HG03108 (cell line): ENCODE measurements at regions not wholly inside any gene's neighbourhood (a gene's known extent, or its start where the extent isn't known, plus 50 kb on each side); places are given as distances from the start of the nearest gene placed in this dataset.

Experiments used
- ATAC-seq: cut with Tn5 transposase; IDR thresholded peaks from one replicate; pipeline ENCODE4 v1.9.1; 2021; ENCODE audit warnings: moderate library complexity; ENCODE audit not compliant: unreplicated experiment

DNA sequence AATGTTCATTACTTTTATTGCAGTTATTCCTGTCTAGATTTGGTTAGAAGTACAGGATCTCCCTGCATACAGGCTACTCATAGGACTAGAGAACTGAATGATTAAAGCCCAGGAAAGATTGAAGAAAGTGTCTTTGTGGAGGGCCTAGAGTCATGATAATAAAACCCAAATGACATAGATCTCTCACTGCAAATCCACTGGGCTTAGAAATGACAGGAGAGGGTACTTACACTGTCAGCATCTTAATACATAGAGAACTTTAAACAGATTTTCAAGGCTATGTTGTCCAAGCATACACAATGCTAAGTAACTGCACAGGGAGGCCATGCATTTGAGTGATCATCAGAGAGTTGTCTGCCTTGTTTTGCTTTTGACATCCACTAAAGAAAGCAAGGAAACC is 383.8 kb upstream of the MAP3K7 start:
- ATAC-seq = no peak

DNA sequence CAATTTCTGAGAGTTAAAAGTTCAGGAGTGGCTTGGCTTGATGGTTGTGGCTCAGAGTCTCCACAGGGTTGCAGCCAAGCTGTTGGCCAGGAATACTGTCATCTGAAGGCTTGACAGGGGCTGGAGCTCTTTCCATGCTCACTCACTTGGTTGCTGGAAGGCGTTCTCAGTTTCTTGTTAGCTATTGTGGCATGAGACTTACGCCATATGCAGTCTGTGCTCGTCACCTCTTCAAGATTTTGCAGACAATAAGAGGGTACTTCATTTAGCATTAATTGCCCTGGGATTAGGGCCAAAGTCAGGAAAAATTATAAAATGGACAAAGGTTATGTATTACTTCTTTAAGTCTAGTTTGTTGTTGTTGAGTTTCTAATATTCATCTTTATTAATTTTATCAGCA is 380.6 kb upstream of the MAP3K7 start:
- ATAC-seq = no peak

DNA sequence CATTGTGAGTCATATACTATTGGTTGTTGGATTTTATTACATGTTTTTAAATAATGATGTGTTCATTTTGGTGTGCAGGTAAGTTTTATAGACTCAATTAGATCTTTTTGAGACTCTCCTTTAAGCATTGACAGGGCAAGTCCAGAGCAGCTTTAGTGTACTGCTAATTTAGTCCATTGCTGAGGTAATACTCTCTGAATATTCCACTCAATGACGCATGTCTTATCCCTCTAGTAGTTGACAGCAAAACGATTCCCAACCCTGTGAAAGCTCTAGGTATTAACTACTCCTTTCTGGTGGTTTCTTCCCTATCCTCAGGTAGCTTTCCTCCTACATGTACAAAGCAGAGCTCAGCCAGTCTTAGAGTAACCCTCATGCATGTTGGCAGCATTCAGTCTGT is 373.5 kb upstream of the MAP3K7 start:
- no peak for ATAC-seq

DNA sequence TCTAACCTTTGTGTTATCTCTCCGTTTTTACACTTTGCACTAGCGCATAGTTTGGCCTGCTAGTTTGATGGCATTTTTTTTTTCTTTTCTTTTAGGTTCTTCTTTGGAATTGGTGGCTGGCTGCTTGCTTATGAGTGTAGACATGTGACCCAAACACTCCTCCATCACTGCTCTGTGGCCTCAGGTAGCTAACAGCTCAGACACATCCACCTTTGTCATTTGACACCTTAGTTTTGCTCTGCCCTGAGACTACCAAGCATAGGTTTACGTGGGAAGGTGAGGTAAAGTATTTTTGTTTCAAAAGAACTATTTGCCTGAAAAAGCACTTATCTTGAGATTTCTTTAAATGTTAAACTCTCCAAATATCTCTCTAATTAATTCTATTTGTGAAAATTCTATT is 368.4 kb upstream of the MAP3K7 start:
- no peak for ATAC-seq

DNA sequence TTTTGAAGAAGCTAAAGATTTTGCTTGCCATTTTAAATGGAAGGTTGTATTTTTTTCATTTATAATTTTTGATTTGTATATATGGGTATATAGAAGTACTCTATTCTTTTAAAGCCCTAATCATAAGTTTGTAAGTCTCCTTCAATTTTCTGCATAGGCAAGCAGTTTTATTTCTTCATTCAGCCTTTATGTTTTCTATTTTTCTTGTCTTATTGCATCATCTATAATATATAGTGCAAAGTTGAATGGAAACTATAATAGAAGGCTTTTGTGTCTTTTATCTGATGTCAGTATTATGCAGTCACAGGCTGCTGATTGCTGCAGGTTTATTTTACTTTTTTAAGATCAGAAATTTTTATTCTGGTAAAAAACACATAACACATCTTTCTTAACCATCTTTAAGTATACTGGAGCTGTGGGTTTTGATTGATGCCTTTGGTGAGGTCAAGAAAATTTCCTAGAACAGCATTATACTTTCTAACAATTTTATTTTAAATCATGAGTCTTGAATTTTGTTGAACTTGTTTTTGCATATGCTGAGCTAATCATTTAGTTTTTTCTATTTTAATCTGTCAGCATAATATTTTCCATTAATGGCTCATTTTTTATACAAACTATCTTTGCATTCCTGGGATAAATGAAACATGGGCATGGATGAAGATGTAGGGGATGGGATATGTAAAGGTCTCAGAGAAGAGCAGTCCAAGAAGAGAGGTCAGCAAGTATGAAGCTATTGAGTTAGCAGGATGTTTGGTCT is 366.7 kb upstream of the MAP3K7 start:
- ATAC-seq = no peak

DNA sequence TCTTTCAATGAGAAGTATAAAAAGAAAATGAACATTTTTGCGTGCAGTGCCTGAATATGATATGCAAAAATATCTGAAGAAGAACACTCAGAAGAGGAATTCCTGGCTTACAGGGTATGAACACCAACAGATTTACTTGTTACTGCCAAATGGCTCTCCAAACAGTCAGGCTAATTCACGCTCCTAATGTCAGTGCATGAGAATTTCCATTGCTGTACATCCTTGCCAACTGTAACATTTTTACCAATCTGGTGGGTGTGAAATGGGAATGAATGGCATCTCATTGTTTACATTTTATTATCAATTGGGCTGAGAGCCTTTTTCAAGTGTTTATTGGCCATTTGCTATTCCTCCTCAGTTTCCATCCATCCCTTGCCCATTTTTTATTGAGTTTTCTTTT is 365.3 kb upstream of the MAP3K7 start:
- ATAC-seq = no peak

DNA sequence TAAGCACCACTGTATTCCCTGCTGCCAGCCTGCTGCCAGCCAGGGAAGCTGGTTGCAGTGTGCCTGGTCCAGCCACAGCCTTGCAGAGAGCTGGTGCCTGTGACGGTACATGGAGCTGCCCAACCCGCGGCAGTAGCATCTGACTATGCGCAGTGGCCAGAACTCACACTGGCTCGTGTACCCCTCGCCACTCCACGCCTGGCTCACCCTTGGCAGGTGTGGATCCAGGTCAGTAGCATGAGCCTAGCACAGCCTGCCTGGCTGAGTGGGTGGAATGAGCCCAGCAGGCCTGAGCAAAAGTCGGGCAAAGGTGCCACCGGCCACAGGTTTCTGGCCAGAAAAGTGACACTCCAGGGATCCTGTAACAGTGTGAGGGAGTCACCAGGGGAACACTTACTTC is 361.7 kb upstream of the MAP3K7 start:
- ATAC-seq = no peak

DNA sequence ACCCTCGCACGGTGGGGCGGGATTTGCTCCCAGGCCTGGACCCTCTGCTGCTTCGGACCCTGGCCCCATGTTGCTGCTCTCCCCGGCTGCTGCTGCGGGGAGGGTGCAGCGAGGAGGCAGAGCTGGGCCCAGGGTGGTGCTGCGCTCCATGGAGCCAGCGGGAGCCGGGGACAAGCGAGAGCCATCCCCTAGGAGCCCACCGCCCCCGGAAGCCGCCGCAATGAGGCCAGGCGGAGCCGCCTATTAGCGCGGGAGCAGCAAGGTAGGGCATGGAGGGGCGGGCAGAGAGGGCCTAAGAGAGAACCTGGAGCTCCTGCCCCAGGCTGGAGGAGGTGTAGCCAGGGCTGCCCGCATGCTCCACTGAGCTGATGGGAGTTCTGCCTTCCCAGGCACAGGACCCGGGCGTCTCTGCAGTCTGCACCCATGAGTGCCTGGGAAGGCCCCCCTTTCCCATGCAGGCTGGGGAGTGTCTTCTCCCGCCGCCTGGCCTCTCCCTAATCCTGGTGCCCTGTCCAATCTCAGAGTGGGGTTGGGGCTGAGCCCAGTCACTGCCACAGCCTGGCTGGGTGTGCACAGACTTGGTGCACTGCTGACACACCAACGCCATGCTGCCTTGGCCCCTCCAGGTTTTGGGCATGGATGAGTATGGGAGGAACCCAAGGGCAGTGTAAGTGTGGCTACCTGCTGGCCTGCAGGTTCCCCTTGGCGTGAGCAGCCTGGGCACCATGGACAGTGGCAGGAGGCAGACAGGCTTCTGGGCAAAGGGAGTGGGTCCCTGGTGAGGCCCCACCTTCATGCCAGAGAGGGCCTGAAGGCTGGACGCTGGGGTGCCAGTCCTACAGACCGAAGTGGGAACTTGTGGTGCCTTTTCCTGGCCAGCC is 360.6 kb upstream of the MAP3K7 start:
- ATAC-seq = no peak

DNA sequence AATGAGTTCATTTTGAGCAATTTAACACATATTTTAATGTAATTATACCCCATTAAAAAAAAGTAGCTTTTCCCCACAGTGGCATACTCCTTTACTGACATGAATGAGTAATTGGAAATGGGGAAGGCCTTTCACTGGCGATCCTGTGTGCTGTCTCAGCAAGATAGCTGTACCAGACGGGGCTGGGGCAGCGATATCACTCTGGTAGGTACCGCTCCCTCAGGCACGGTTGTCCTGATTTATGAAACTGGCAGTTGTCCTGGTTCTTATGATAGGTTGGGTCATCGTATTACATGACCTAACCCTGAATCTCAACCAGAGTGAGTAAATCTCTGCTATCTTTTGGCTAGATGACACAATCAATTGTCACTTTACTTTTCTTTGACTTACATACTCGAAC is 355.0 kb upstream of the MAP3K7 start:
- ATAC-seq = no peak

DNA sequence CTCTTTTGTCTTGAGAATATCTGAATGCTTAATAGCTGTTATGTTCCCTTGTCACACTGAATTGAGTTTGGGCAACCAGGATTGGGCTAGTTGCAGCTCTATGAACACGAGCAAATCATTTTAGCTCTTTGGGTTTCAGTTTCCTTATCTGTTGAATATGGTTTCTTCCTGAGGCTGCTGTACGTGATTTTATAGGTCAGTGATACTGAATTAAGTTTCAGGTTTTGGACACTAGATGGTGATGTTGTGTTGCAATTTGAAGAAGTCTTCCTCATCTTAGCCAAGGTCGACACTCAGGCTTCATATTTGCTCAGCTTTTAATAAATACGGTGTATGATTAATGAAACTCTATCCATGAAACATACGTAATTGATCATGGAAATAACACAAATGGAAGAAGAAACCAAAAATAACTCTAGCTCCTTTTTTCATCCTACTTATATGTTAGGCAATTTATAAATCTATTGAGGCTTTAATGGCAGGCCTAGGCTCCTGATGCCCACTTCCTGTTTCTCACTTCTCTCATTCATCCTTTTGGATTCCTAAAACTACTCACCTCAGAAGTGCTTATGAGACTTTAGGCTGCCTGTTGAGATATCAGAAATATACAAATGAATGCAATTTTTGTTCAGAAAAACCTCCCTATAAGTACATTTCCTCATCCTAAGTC is 354.1 kb upstream of the MAP3K7 start:
- ATAC-seq = peak; percentile 97

DNA sequence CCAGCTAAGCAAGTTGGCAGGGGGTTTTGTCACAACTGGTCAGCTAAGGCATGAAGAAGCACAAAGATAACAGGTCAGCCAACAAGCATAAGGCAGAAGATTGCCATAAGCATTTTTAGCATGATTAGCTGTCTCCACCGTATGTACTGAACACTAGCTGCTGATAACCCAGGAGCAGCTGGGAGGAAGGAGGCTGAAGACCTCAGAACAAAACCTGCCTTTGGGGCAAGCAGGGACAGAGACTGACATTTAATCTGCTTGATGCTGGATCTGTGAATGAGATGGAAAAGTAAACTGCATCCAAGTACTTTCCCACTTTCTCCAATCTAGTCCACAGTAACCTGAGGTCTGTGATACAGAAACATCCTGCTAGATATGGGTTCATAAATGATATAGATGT is 353.0 kb upstream of the MAP3K7 start:
- ATAC-seq = no peak

DNA sequence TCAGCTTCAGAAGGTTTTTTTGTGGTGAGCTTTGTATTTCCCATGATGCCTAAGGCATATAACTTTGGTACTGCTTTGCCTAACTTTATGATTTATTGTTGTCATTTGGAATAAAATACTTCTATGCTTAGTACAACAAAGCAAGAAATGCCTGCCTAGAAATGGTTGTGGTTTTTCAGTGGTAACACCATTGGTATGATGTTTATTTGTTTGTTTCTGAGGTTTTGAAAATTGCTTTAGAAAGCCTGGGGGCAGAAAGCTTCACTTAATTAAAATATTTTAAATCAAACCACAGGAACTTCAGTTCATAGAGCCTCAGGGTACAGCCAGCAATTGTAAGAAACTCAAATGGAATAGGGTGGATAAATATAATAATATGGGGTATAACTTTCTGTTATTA is 351.2 kb upstream of the MAP3K7 start:
- no peak for ATAC-seq

DNA sequence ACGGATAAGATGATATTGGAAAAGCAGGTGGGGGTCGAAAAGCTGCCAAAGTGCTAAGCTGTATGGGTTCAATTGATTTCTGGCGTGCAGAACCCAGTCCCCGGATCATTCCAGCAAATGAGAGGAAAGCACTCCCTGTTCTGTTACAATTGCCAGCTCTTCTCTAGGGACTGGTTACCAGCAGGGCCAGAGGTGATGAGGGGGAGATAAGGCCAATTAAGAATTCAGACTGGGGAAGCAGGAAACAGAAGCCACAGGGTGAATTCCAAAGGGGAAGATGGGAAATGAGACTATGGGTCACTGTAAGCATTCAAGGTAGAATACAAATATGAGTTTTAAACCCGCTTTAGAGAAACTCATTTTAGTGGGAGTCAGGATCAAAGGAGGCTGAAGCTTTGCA is 349.4 kb upstream of the MAP3K7 start:
- ATAC-seq = no peak

DNA sequence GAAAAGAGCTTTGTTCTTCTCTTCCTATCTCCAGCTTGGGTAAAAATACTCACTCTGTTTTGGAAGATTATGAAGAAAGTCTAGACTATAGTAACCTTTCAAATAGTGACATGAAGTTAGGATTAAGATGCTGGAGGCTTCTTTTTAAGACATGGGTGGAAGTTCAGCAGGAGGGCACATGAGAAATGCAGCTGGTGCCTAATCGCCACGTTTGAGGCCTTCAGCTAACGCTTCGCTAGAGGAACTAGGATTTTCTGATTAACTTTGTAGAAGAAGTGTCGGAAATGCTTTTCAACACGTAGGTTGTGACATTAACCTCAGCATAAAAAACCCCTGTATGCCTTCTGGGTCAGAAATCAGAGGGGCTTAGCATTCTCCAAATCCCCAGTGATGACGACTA is 348.1 kb upstream of the MAP3K7 start:
- no peak for ATAC-seq

DNA sequence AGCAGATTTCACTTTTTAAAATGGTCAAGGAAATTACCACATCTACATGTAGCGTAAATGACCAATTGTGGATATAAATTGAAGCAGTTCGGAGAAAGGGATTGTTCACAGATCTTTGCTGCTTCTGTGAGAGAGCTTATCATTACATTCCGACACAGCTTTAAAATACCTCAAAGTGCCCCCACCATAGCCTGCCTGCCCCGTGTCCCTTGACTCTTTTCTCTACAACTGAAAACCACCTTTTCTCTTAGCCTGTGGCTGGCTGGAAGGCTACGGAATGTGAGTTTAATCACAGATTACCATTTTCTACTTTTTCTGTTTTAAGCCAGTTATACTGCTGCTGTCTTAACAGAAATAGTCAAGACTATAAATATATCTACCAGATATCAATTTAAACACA is 347.2 kb upstream of the MAP3K7 start:
- ATAC-seq = no peak

DNA sequence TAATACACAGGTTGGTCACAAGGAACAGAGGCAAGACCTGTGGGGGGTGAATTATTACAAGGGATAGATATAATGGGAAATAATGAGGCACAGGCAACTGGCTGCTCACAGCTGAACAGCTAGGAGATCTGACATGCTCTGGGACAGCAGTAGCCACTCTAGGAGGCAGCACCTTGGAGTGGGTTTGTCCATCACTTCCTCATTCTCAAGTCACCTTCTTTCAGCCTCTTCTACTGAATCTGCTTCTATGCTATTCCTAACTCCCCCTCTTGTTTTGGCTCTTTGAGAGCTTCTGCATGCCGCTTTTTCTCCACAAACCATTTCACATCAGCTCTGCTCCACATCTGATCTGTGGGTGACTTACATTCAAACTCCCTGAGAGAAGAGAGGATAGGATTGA is 345.5 kb upstream of the MAP3K7 start:
- ATAC-seq = no peak

DNA sequence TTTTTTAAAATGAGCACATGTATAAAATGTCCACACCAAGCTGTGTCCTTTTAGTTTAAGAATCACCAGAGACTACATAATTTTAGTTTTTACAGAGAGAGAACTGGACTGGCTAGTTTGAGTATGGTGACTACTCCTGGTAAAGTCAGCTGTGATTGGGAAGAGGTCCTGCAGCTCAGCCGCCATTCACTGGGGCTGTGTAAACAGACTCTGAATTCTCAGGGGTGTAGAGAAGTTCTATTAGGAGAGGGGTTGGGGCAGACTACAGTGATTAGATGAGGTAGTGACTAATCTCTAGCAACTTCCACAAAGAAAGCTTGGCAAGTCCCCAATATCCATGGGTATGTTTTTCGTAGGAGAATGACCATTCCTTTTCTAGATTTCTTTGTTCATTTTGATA is 341.2 kb upstream of the MAP3K7 start:
- no peak for ATAC-seq

DNA sequence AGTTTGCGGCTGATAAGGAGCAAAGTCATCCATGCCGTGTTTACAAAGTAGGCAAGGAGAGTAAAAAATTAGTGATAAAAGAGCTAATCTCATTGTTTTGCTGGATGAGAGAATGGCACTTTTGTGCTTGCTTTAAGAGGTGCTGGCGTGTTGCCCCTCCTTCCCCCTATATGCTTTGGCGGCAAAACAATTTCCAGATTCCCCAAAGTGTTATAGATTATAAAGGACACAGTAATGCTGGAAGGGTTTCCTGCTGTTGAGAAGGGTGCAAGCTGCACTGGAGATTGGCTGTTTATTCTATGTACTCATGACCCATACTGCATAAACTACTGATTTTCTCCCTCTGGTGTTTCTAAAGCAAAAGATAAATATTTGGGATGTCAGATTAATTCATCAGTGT is 338.9 kb upstream of the MAP3K7 start:
- ATAC-seq = no peak

DNA sequence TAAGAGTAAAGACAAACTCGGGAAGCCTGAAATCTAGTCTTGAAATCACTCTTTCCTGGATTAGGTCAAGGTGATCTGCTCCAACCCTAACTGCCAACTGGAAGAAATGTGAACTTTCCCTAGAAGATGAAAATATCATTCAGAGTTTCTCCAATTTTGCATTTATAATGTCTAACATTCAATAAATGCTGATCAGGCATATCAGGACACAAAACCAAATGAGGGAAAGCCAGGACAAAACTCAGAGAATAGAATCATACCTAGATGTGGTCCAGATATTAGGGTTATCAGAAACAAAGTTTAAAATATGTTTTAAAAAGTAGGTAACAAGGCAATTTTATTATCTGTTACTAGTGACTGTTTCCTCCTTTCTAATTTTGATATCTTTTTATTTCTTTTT is 335.5 kb upstream of the MAP3K7 start:
- ATAC-seq = no peak

DNA sequence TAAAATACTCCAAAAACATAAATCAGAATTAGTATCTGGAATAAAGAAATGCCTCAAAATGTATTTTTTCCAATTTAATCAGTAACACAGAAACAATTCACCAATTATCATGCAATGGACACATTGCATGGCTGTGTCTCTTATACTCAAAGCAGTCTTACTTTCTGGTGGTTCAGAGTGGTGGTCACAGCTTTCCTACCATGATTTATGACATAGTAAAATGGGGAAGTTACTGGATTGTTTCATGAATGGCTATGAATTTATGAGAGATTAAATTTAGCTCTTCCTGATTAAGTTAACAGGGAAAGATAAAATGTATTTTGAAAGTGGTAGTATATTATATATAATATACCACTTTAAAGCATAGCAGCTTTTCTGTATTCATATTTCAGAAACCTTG is 331.5 kb upstream of the MAP3K7 start:
- no peak for ATAC-seq

DNA sequence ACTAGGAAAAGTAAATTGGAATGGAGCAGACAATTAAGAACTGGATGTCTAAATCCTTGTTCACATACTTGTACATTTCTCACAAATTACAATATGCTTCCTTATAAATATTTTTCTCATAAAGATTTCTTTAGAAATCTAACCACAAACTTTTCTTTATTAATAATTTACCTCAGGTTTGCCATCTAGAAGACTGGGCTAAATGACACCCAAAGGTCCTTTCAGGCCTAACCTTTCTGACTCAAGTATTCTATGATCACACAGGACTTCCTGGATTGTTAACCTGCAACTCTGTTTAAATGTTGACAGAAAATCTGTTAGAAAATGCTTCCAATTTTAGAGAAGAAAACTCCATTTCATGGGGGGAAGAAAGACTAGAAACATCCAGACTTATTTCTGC is 330.5 kb upstream of the MAP3K7 start:
- no peak for ATAC-seq

DNA sequence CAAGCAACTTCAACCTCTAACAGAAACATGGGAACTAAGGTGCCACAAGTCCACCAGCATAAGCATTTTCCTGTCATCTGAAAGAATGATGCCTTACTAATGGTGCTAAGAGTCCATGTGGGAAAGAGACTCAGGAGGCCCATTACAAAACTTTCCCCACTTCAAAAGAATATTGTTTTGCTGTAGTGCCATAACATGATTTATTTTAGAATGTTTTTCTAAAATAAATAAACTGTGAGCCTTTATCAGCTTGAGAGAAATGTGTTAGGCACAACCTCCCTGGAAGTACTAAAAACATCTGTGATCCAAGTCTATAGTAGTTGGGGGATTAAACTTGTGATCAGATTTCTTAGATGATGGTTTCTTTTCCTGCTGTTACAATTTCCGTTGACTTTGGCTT is 330.1 kb upstream of the MAP3K7 start:
- no peak for ATAC-seq
